Limb (tissue), 2 donors: ENCODE measurements at regions not wholly inside any gene's neighbourhood (a gene's known extent, or its start where the extent isn't known, plus 50 kb on each side); places are given as distances from the start of the nearest gene placed in this dataset.
"Not testable (repeated sequence)": the region's sequence is repeated elsewhere in the genome, so short reads cannot be mapped to it uniquely, and the experiment has no call there.

Source experiments
- DNase-seq, 2 donors: peaks; one replicate each; pipeline ENCODE4 v3.0.0-alpha.2; 2016; ENCODE audit errors: extremely low spot score in 2 of 2

DNA sequence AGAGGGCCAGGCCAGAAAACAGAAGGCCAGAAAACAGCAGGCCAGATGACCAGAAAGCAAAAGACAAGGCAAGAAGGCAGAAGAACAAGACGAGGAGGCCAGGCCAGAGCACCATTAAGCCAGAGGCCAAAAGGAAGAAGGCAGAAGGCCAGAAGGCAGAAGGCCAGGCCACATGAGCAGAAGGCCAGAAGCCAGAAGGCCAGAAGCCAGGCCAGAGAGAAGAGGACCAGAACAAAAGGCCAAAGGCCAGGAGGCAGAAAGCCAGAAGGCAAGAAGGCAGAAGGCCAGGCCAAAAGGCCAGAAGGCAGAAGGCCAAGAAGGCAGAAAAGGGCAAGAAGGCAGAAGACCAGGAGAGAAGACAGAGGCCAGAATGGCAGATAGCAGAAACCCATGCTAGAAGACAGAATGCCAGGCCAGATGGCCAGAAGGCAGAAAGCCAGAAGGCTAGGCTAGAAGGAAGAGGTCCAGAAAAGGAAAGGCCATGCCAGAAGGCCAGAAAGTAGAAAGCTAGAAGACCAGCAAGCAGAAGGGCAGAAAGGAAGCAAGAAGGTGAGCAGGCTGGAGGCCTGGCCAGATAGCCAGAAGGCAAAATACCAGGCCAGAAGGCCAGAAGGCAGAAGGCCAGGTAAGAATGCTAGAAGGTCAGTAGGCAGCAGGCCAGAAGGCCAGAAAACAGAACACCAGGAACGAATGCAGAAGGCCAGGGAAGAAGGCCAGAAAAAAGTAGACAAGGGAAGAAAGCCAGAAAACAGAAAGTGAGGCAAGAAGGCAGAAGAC, 187.6 kb downstream of the TUBA3C start:
- no peak for DNase-seq

DNA sequence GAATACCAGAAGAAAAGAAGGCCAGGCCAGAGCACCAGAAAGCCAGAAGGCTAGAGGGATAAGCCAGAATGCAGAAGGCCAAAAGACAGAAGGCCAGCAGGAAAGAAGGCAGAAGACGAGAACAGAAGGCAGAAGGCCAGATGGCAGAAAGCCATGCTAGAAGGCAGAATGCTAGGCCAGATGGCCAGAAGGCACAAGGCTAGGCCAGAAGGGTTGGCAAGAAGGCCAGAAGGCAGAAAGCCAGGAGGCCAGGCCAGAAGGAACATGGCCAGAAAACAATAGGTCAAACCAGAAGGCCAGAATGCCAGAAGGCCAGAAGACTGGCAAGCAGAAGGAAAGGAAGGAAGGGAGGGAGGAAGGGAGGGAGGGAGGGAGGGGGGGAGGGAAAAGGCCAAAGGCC, 188.8 kb downstream of the TUBA3C start:
- no peak for DNase-seq

DNA sequence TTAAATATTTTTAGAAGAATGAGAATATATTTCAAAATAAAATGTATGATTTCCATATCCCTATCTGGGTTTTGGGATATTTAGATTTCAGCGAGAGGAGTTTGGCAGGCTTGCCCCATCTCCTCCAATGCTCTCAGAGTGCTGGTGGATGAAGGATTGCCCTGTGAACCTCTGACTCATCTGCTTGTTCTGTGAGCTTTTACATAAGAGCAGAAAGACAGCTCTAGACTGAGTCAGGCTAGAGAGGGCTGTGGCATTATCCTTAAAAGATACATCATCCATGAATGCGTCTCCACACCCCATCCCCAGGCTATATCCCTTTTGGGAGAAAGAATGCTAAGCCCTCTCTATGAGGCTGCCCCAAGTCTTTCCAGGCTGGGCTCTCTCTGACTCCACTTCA, 190.6 kb downstream of the TUBA3C start:
- no peak for DNase-seq

DNA sequence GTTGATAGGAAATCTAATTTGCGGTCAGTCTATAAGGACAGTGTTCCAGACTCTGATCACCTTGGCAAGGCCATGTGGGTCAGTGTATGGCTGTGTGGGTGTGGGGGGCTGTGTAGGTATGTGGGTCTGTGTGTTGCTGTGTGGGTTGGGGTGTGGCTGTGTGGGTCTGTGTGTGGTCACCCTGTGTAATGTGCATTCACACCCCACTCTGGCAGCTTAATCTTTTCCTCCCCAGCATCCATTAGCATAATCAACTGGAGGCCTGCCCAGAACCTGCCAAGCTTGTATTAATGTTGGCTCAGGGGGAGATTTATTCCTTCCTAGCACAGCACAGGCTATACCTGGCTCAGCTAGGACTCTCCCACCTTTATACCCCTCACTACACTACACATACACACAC, 203.2 kb downstream of the TUBA3C start:
- DNase-seq = no peak

DNA sequence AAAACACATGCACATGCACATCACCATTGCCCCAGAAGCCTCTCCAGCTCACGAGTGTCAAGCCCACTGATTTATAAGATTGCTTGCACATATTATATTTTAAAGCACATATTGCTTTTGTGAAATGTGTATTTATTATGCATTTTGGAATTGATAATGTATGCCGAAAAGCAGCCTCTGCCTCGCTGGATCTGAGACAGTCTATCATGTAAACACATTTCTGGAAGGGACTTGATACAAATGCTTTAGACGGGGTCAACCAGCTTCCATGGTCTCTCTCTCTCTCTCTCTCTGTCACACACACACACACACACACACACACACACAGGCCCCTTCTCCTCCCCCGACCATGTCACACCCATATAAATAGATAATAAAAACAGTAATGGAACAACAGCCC, 203.8 kb downstream of the TUBA3C start:
- DNase-seq = no peak

DNA sequence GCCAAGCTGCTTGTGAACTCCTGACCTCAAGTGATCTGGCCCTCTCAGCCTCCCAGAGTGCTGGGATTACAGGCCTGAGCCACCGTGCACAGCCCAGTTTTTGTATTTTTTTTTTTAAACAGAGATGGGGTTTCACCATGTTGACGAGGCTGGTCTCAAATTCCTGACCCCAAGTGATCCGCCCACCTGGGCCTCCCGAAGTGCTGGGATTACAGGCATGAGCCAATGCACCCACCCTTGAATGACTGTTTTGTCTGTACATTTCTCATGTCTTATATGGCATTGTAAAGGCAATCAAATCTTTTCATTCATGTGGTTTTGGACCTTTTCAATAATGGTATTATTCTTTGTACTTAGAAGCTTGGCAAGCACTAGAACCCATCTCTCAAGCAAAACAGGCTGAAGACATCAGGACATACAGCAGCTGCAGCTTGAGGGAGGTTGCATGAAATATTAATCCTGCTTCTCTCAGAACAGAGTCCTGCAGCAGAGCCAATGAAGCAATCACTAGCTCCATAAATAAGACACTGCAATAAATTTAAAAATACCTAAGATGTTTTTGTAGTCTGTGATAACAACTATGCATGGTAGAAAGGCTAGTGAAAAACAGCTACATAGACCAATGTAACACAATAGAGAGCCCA, 209.9 kb downstream of the TUBA3C start:
- no peak for DNase-seq

DNA sequence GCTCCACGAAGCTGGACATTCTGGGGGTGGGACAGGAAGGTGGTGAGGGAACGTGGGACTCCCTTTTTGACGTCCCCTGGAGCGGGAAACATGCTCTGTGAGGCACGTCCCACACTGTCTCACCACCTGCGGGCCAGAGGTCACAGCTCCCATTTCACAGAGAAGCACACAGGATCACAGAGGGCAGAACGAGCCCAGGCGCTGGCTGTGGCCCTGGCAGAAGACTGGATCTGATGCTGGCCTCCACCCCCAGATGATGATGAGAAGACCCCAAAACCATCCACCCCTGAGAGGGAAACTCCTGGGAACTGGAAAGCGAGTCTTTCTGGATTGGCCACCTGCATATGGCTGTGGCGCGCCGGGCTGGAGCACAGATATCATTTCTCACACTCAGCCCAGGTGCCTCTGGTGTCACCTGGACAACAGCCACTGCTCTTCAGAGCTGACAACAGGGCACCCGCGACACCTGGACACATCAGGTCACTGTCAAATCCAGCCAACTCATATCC, 216.2 kb downstream of the TUBA3C start:
- no peak for DNase-seq

DNA sequence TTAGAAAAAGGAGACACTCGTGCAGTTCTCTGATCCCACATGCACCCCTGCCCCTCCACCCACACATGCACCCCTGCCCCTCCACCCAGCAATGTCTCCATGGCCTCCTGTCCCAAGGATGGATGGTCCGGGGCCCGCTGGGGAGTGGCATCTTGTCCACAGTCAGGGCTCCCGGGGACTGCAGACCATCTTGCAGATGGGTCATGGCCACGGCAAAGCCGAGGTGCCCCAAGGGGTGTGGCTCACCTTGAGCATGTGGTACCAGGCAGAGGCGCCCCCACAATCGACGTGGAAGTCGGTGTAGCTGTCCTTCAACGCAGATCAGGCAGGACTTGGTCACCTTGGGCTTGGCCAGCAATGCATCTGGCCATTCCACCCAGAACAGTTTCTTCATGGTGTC, 216.7 kb downstream of the TUBA3C start:
- no peak for DNase-seq

DNA sequence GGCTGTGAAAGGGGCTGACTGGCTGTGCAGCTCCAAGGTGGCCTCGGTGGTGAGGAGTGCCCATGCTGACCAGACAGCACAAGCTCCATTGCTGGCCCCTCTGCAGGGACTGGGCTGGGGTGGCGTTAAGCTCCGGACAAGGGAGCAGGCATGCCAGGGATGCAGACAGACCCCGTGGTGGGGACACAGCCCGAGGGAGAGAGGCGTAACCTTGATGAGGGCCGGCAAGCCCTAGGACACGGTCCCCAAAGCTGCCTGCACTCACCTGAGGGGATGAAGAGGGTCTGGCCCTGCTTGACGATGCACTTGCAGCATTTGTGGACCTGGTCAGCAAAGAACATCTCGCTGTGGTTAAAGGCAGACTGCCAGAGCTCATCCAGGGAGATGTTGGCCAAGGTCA, 217.9 kb downstream of the TUBA3C start:
- DNase-seq = not testable (repeated sequence)

DNA sequence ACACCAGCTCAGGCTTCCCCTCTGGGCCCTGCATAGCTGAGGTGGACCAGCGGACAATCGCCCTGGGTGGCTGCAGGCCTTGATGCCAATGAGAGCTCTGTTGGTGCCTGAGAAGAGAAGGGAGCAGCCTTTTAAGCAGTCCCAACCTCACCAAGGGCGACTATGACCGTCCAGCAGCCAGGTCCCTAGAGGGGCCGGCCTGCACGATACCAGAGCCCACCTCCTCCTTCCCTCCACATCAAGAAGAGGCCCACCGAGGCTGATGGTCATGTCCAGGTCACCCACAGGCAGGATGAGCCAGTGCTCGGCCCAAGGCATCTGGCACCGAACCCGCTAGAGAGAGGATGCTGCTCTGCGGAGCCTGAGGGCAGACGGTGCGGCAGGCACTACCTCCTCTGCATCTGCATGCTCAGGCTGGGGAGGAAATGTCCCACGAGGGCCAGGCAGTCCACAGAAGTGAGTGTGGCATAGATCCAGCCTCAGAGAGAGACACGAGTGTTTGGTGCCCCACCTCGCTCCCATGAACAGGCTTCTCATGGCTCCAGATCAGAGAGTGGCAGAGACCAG, 219.4 kb downstream of the TUBA3C start:
- no peak for DNase-seq

DNA sequence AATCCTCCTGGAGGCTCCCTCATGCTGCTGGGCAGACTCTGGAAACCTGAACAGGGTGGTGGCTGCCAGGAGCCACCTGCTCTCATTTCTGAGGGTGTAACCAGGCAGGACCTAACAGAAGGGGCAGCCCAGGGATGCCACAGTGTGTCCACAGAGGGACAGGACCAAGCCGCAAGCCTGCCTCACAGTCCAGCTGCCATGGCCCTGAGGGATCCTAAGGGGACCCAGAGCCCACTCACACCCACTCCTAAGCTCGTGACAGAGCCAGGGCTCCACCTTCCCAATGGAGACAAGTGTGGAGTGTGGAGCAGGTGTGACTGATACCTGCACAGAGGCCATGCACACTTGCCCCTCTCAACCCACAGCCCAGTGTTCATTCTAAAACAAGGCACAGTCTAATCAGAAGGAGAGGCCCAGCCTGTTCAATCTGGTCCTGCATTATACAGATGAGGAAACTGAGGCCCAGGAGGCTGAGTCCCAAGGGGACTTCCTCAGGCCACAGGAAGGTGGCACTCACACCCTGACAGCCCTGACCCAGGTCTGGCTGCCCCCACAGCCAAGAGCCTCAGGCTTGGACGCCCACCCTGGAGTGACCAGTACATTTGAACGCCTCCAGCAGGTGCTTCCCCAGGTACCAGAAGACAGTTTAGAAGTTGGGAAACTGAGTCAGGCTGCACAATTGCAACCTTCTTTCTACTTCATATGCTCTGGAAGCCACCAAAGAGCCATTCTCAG, 220.1 kb downstream of the TUBA3C start:
- DNase-seq = no peak

DNA sequence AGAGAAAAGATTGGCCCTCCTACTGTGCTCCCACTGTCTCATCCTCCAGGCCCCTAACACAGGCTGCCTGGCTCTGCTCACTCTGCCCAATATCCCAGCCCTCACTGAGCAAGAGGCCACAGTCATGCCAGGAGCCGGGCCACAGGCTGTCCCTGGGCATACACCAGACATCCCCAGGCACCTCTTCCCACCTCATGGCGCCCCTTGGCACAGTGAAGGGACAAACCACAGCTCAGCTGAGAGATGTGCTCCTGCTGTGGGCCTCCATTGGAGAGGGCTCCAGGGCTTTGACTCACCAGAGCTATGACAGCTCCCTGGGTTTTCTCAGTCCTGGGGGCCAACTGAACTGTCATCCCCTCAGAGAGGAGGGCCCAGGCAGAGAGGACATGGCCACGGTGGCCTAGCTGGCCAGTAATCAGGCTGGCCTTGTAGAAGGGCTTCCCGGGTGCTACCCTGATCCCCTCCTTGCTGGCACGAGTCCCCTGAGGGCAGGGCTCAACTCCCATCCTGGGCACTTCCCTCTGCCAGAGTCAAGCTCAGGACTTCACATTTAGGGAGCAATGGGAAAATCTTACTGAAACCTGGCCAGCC, 220.9 kb downstream of the TUBA3C start:
- no peak for DNase-seq

DNA sequence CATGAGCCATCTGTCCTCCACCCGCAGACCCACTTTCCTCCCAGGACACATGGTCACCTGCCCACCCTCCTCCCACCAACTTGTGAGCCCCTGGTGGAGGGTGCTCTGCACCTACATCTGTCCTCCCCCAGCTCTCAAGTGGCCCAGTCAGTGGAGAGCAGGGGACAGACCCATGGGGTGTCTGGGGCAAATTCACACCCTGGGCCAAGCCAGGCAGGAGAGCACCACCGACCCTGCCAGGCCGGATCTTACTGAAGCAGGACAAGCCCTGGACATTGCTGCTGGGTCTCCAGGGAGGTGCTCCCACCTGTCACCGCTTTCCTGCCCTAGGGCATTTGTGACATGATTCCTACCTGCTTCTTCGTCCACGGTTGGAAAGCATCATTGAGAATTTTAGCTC, 221.6 kb downstream of the TUBA3C start:
- no peak for DNase-seq

DNA sequence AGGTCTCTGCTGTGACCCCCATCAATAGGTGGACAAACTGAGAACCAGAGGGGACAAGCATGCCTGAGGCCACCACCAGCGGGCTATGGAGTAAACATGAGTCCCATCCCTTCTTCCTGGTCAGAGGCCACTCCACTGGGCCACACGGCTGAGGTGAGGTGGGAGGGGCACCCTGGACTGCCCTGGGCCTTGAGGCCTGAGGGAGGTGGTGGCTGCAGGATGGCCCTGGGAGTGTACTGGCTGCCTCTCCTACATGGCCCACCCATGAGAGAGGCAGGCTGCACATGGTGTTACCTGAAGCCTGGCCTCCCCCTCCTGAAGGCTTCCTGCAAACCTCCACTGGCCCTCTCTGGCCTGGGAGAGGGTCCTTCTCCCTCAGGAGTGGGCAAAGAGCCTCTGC, 222.4 kb downstream of the TUBA3C start:
- DNase-seq = no peak

DNA sequence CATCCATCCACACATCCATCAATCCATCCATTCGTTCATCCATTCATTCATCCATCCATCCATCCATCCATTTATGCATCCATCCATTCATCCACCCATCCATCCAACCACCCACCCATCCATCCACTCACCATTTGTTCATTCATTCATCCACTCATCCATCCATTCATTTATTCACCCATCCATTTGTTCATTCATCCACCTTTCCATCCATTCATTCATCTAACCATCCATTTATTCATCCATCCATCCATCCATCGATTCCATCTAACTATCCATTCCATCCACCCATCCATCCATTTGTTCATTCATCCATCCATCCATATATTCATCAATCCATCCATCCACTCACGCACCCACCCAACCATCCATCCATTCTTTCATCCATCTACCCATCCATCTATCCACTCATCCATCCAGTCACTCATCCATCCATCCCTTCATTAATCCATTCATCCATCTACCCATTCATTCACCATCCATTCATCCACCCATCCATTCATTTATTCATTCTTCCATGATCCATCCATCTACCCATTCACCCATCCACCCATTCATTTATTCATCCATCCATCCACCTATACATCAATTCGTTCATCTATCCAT, 225.0 kb downstream of the TUBA3C start:
- no peak for DNase-seq

DNA sequence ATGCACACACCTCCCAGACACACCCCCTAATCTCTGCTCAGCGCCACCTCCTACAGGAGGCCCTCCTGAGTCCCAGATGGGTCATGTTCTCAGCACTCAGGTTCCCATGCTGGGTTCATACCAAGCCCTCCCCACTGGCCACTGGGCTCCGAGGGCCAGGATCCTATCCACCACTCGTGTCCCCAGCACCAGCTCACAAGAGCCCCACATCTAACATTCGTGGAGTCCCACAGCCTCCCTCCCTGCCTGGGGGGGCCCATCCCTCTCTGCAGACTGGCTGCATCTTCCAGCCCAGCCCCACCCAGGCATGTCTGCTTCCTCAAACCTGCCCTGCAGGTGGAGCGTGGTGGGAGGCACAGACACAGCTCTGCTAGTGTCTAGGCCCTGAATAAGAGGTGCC, 227.4 kb downstream of the TUBA3C start:
- DNase-seq = no peak

DNA sequence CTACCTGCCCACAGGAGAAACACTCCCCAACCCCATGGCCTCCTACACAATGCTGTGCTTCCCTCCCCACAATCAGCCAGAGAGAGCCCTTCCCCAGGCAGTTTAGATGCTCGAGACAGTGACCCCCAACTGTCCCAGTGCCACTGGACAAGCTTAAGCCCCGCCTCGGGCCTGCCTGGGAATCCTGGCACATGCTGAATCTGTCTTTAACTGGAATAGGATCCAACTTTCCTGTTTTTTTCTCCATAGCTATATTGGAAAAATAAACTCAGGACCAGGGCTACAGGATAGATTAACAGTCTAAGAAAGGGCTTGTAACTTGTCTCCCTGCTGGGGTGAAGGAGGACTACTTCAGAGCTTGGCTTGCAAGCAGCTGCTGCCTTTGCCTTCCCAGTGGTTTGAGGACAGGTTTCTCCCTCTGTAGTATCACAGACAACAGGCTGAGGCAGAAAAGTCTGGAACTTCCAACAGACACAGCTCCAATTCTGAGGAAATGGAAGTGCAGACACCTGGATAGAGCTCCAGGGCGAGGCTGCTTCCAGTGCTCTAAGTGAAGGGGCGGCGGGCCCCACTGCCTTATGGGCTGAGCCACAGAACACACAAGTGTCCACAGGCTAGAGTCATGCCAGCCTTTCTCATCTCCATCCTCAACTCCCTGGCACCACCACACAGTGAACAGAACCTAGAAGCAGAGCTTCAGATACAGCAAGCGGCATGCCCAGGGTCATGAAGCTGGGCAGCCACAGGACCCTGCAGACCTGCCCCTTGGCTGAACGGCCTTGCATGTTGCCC, 228.3 kb downstream of the TUBA3C start:
- DNase-seq = no peak

DNA sequence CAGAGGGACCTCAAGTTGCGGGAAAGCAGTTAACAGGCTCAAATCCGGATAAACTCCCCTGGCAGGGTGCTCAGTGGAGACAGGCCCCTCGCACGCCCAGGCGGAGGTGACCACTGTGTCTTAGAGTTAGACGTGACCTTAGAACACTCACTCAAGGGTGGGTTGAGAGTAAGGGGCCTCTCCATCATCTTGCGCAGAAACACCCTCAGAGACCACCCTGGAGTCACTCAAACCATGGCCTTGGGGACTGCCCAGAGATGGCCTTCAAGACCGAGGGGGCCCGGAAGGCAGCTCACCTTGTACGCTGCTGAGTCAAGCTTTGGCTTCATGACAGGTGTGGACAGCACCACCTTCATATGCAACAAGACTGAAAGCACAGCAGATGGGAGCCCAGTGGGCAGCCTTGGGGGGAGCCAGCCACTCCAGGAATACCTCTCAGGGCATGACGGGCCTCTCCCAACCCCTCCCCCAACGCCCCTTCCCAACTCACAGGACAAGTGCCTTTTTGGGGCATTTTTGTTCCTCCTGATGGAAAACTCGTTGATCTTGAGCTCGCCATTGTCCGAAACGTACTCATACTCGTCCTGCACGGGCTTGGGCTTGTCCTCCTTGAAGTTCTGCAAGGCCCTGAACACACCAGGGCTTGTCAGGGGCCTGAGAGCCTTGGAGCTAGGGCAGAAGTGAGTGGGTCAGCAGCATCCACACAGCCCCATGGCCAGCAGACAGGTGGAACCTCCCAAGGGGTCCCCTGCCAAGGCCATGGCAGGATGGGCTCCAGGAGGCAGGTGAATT, 229.2 kb downstream of the TUBA3C start:
- DNase-seq = no peak

DNA sequence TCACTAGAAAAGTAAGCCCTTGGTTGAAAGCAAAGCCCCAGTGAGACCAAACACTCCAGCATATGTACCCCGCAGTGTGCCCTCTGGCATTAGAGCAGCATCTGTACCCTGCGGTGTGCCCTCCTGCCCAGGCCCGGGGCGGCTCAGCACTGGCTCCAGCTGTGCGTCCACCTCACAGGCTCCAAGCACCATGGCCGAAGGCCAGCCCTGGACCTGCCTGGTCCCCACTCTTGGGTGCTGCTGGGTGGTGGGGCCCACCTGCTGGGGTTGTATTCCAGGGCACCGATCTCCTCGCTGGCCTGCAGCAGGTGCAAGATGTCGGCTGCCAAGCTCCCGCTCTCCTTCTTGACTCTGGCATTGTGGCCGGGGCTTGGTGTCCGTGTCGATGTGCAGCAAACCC, 230.2 kb downstream of the TUBA3C start:
- no peak for DNase-seq

DNA sequence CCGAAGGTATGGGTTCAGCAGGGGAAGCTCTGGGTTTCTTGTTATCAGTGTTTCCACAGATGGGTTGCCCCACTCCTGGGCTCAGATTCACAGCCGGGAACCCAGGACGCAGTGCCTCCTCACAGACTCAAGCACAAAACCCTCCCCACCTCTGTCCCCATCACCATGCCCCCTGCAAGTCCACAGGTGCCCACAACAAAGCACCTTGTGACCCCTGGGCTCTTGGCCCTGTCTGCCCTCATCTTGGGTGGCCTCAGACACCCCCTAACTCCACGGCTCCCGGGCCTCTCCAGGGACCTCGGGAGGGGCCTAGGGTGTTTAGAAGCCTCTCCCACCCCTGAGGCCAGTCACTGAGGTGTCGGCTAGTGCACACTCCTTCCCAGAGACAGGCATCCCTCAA, 231.7 kb downstream of the TUBA3C start:
- no peak for DNase-seq
